ENCODE measurements at regions not wholly inside any gene's neighbourhood (a gene's known extent, or its start where the extent isn't known, plus 50 kb on each side); places are given as distances from the start of the nearest gene placed in this dataset.

DNA sequence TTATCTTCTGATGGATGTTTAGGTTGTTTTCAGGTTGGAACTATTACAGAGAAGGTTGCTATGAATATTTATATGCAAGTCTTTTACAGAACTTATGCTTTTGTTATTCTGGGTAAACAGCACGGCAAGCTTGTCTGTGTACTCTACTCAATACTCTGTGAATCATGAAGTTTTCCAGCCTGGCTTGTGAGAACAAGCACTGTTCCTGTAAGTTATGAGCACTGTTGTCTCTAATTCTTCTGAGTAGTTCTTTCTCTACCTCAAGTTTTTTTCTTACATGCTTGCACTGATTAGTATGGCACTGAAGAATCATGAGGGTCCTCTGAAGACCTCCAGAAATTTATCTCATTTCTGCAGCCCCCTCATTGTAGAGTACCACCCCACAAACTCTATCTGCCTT is 496.9 kb downstream of the KCTD12 start:
- Histone ChIP-seq H3K4me2 (ENCODE audit: insufficient read depth, low read length) (no peak overlapping the region), H3K4me3 (replicated peaks in 1 of 3; ENCODE audit: insufficient read depth in 1 of 3, low read depth in 1 of 3, low read length in 3 of 3) (no peak overlapping the region), H3K27me3 (ENCODE audit: control insufficient read depth in 2 of 2, insufficient read depth in 2 of 2, low read length in 2 of 2) (no peaks in the 10 kb centered on the region), H4K20me1 (replicated peaks; ENCODE audit: control insufficient read depth, extremely low read depth, insufficient read depth, low read length) (no peaks in the 10 kb centered on the region), H3K27ac (ENCODE audit: insufficient read depth, low read depth, low read length) (no peak overlapping the region), H3K9me3 (replicated peaks; ENCODE audit: control insufficient read depth, insufficient read depth, low read length) (no peaks in the 10 kb centered on the region), H3K79me2 (ENCODE audit: control insufficient read depth, insufficient read depth, low read length) (no peaks in the 10 kb centered on the region), H2AFZ (ENCODE audit: low read depth, low read length) (no peak overlapping the region), H3K9ac (replicated peaks; ENCODE audit: extremely low read depth, insufficient read depth, low read length) (no peak overlapping the region), H3K4me1 (ENCODE audit: control insufficient read depth, extremely low read depth, insufficient read depth, low read length) (no peaks in the 10 kb centered on the region), H3K9me1 (replicated peaks; ENCODE audit: control insufficient read depth, extremely low read depth, insufficient read depth, low read length) (no peaks in the 10 kb centered on the region), H3K36me3 (ENCODE audit: control insufficient read depth in 2 of 2, extremely low read depth in 1 of 2, insufficient read depth in 2 of 2, low read length in 2 of 2) (no peaks in the 10 kb centered on the region)
- BruUV-seq (replicated peaks), result no TSS peak
- ChIA-PET POLR2A (no interaction called here), CTCF (no interaction called here)
- no peak for TF ChIP-seq POLR2A (IDR thresholded peaks at IDR 0.05; ENCODE audit: low read depth, low read length)
- TF ChIP-seq GATA2 (IDR thresholded peaks at IDR 0.05; ENCODE audit: insufficient read depth, insufficient read length, low read depth, low read length), result no peak
- no peak for TF ChIP-seq EZH2 (IDR thresholded peaks at IDR 0.05; ENCODE audit: borderline replicate concordance, low read depth, low read length, severe bottlenecking)
- no peak for TF ChIP-seq MYC (IDR thresholded peaks at IDR 0.05; ENCODE audit: low read depth, low read length)
- TF ChIP-seq FOS (IDR thresholded peaks at IDR 0.05; ENCODE audit: borderline replicate concordance, insufficient read depth, low read length), result no peak
- no peak for TF ChIP-seq POLR2AphosphoS5 (IDR thresholded peaks at IDR 0.05; ENCODE audit: insufficient read depth, low read depth, low read length)
- TF ChIP-seq, protein P1, sequence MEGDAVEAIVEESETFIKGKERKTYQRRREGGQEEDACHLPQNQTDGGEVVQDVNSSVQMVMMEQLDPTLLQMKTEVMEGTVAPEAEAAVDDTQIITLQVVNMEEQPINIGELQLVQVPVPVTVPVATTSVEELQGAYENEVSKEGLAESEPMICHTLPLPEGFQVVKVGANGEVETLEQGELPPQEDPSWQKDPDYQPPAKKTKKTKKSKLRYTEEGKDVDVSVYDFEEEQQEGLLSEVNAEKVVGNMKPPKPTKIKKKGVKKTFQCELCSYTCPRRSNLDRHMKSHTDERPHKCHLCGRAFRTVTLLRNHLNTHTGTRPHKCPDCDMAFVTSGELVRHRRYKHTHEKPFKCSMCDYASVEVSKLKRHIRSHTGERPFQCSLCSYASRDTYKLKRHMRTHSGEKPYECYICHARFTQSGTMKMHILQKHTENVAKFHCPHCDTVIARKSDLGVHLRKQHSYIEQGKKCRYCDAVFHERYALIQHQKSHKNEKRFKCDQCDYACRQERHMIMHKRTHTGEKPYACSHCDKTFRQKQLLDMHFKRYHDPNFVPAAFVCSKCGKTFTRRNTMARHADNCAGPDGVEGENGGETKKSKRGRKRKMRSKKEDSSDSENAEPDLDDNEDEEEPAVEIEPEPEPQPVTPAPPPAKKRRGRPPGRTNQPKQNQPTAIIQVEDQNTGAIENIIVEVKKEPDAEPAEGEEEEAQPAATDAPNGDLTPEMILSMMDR (IDR thresholded peaks at IDR 0.05; ENCODE audit: extremely low read depth in 1 of 2, insufficient read depth in 1 of 2, low read depth in 1 of 2, low read length in 2 of 2), result no peak
- TF ChIP-seq, protein P2, sequence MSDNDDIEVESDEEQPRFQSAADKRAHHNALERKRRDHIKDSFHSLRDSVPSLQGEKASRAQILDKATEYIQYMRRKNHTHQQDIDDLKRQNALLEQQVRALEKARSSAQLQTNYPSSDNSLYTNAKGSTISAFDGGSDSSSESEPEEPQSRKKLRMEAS (IDR thresholded peaks at IDR 0.05; ENCODE audit: insufficient read depth, insufficient read length), result no peak
- no peak for TF ChIP-seq JUN (IDR thresholded peaks at IDR 0.05; ENCODE audit: borderline replicate concordance, insufficient read depth, insufficient read length, low read depth)
- DNase-seq (ENCODE audit: low read depth, low spot score) (no peak), FAIRE-seq (no peak)
- dilution Hi-C loops (cut with MboI; ENCODE audit: extremely low pct_ligation_motif_present, low sequenced_read_pairs) (no loop called here), intact Hi-C loops (cut with micrococcal nuclease) (no loop called here)

Data from endothelial cell of umbilical vein (primary cell).